NB4 (cell line): ENCODE measurements at regions not wholly inside any gene's neighbourhood (a gene's known extent, or its start where the extent isn't known, plus 50 kb on each side); places are given as distances from the start of the nearest gene placed in this dataset.

ENCODE experiments used
- DNase-seq: peaks from one replicate; pipeline ENCODE4 v3.0.0; 2010; ENCODE audit warnings: low read depth
- H3K4me3 ChIP-seq: one replicate; pipeline ENCODE4 v1.5.1; 2011; ENCODE audit warnings: mild to moderate bottlenecking, low read depth, low read length, moderate library complexity
- MAX ChIP-seq: IDR thresholded peaks from 2 replicates; pipeline ENCODE4 v1.6.1; 2011; ENCODE audit warnings: low read depth, low read length
- MYC ChIP-seq: IDR thresholded peaks from 2 replicates; pipeline ENCODE4 v1.6.1; 2011; ENCODE audit warnings: low read depth, low read length
- POLR2A ChIP-seq: IDR thresholded peaks from 2 replicates; pipeline ENCODE4 v1.6.1; 2011; ENCODE audit warnings: mild to moderate bottlenecking; ENCODE audit not compliant: insufficient read length; ENCODE audit errors: extremely low read depth
- TF ChIP-seq, protein P1 (sequence below): IDR thresholded peaks from one replicate; pipeline ENCODE4 v1.5.1; 2012; ENCODE audit warnings: low read depth, low read length

DNA sequence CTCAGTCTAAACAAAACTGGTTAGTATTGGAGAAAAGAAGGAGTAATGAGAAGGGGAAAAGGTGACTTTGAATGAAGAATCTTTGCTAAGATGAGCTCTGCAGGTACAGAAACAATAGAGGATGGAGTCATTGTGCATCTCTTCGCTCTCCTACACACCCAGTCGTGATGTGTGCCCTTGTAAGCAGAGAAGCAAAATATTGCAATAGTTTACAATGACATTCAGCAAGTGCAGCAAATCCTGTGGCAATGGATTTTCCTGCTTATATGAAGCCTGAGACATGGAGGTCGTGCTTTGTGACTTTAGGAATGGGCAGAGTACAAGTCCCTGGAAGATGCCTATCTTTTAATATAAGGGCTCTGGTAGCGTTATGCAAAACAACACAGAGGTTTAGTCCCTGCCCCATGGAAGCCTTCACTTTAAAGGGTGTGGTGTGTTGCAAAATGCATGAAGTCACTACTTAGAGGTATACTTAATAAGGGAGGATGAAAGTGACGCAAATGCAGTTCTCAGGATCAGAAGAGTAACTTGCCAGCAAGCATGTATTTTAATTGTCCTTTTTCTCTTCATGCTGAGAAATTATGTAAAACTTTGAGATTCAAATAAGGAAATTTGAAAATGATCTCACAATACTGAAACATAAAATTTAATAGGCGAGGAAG lies 88.0 kb upstream of the IVNS1ABP start:
- TF ChIP-seq, protein P1, sequence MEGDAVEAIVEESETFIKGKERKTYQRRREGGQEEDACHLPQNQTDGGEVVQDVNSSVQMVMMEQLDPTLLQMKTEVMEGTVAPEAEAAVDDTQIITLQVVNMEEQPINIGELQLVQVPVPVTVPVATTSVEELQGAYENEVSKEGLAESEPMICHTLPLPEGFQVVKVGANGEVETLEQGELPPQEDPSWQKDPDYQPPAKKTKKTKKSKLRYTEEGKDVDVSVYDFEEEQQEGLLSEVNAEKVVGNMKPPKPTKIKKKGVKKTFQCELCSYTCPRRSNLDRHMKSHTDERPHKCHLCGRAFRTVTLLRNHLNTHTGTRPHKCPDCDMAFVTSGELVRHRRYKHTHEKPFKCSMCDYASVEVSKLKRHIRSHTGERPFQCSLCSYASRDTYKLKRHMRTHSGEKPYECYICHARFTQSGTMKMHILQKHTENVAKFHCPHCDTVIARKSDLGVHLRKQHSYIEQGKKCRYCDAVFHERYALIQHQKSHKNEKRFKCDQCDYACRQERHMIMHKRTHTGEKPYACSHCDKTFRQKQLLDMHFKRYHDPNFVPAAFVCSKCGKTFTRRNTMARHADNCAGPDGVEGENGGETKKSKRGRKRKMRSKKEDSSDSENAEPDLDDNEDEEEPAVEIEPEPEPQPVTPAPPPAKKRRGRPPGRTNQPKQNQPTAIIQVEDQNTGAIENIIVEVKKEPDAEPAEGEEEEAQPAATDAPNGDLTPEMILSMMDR: no peak
- TF ChIP-seq MYC: no peak
- DNase-seq: peak; percentile 41
- H3K4me3 ChIP-seq: no peak overlapping the region

GRCh38 chr1:185404291-185404690 lies 87.2 kb upstream of the IVNS1ABP start:
- H3K4me3 ChIP-seq: no peak overlapping the region
- TF ChIP-seq, protein P1: no peak
- TF ChIP-seq MAX (no peak), MYC (no peak), POLR2A (no peak)
- DNase-seq: no peak

DNA sequence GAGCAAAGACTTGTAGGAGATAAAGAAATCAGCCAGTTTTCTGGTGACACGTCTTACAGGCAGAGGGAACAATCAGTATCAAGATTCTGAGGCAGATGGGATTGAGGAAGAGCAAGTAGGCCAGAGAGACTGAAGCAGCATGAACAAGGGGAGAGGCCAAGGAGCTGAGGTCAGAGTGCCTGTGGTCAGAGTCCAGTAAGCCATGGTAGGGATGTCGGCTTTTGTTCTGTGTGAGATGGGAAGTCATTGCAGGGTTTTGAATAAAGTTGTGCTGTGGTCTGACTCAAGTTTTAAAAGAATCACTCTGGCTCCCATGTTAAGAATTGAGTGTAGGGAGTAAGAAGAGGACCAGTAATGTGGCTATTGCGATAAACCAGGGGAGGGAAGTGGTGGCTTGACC lies 85.9 kb upstream of the IVNS1ABP start:
- peak; percentile 66 for DNase-seq
- H3K4me3 ChIP-seq: no peak overlapping the region
- TF ChIP-seq MAX: no peak
- no peak for TF ChIP-seq MYC
- TF ChIP-seq POLR2A: no peak
- TF ChIP-seq, protein P1: no peak

- TF ChIP-seq POLR2A (no peak), MAX (no peak), MYC (no peak)
- TF ChIP-seq, protein P1: no peak
- no peak overlapping the region for H3K4me3 ChIP-seq
- DNase-seq: no peak
These were observed 84.0 kb upstream of the IVNS1ABP start for GRCh38 chr1:185401019-185401418.

- DNase-seq: peak; percentile 35
- TF ChIP-seq MAX (no peak), MYC (no peak)
- TF ChIP-seq, protein P1: no peak
These were observed 83.0 kb upstream of the IVNS1ABP start for GRCh38 chr1:185400052-185400451.

DNA sequence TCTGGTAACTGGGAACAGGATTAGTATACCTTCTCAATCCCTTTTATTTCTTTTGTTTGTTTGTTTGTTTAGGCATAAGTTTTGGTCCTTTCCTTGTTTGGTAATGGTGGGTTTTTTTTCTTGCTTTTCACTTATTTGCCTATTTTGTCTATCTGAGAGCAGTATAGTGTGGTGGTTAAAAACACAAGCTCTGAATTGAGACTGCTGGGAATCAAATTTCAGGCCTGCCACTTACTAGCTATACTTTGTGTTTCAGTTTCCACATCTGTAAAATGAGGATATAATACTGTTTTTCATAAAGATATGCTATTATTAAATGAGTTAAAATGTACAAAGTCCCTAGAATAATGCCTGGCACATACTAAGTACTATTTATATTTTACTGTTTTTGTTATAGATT lies 81.6 kb upstream of the IVNS1ABP start:
- no peak for DNase-seq
- H3K4me3 ChIP-seq: no peak overlapping the region
- no peak for TF ChIP-seq POLR2A
- TF ChIP-seq MAX: no peak
- TF ChIP-seq, protein P1: no peak
- no peak for TF ChIP-seq MYC

More at GRCh38 chr1:185400052-185400451, 83.0 kb upstream of the IVNS1ABP start:
- H3K4me3 ChIP-seq: no peak overlapping the region
